Small intestine (tissue), 7 donors: ENCODE measurements at regions not wholly inside any gene's neighbourhood (a gene's known extent, or its start where the extent isn't known, plus 50 kb on each side); places are given as distances from the start of the nearest gene placed in this dataset.
"Not testable (repeated sequence)": the region's sequence is repeated elsewhere in the genome, so short reads cannot be mapped to it uniquely, and the experiment has no call there.

Experiments
- DNase-seq, 2 donors: peaks; one replicate each; pipeline versions ENCODE4 v3.0.0 to v3.0.0-alpha.2; 2013
- FAIRE-seq: peaks from 2 replicates; lab custom pipeline; 2012; peaks lifted over from hg19 to GRCh38; lab: Jason Lieb, UNC
- H3K27ac ChIP-seq, 3 donors: one replicate each; pipeline ENCODE4 v1.5.1; 2013; ENCODE audit warnings: low read length in 2 of 3, mild to moderate bottlenecking in 2 of 3, control low read depth in 1 of 3, inconsistent platforms in 1 of 3, low read depth in 1 of 3, moderate library complexity in 1 of 3
- H3K27me3 ChIP-seq, 3 donors: one replicate each; pipeline ENCODE4 v1.6.1; 2013; ENCODE audit warnings: low read length in 3 of 3, inconsistent platforms in 1 of 3; ENCODE audit not compliant: control insufficient read depth in 3 of 3, insufficient read depth in 3 of 3
- H3K36me3 ChIP-seq, 3 donors: one replicate each; pipeline ENCODE4 v1.6.1; 2013; ENCODE audit warnings: low read length in 3 of 3, inconsistent platforms in 1 of 3, low read depth in 1 of 3, mild to moderate bottlenecking in 1 of 3, moderate library complexity in 1 of 3; ENCODE audit not compliant: control insufficient read depth in 3 of 3, insufficient read depth in 2 of 3
- H3K4me1 ChIP-seq, 3 donors: one replicate each; pipeline ENCODE4 v1.6.1; 2013; ENCODE audit warnings: low read length in 2 of 3, inconsistent platforms in 1 of 3, low read depth in 1 of 3, mild to moderate bottlenecking in 1 of 3, moderate library complexity in 1 of 3; ENCODE audit not compliant: control insufficient read depth in 3 of 3, insufficient read depth in 2 of 3
- H3K4me3 ChIP-seq, 3 donors: one replicate each; pipeline ENCODE4 v1.5.1; 2013; ENCODE audit warnings: low read length in 3 of 3, control low read depth in 1 of 3, inconsistent platforms in 1 of 3, low read depth in 1 of 3, mild to moderate bottlenecking in 1 of 3, moderate library complexity in 1 of 3
- H3K9me3 ChIP-seq, 2 donors: one replicate each; pipeline ENCODE4 v1.6.1; 2013; ENCODE audit warnings: low read depth in 1 of 2, low read length in 1 of 2; ENCODE audit not compliant: control insufficient read depth in 2 of 2, insufficient read depth in 1 of 2
- WGBS, 3 donors: extraction: QIAGEN DNeasy Blood & Tissue Kit; methylation state at CpG; one replicate each; pipeline ENCODE4 v1.1.7; 2013; 5-methylcytosine and 5-hydroxymethylcytosine counted together
- donor health status: healthy with polysubstance abuse.
- donor health status: control.
- donor health status: control.
- donor health status: Bipolar disorder and iron deficiency.
- donor health status: healthy.

GRCh38 chr1:192488058-192488457 is 87.5 kb upstream of the RGS1 start:
- Histone ChIP-seq H3K27me3 (no peaks in the 10 kb centered on the region), H3K27ac (no peak overlapping the region), H3K9me3 (no peaks in the 10 kb centered on the region), H3K4me1 (no peaks in the 10 kb centered on the region), H3K36me3 (no peaks in the 10 kb centered on the region), H3K4me3 (no peak overlapping the region)
- no peak for FAIRE-seq
- DNase-seq, result no peak

- 53 to 73% (median 54%) methylated on average over 1 of the region's 1 CpG for WGBS, 3 donors
- FAIRE-seq, result no peak
- peak overlapping the region in 1 of 3 donors; percentile 40 for H3K27ac ChIP-seq
Observed at GRCh38 chr1:192489047-192489446, 86.5 kb upstream of the RGS1 start.

GRCh38 chr1:192489748-192490147 is 85.8 kb upstream of the RGS1 start:
- Histone ChIP-seq H3K27me3 (no peaks in the 10 kb centered on the region), H3K36me3 (no peaks in the 10 kb centered on the region), H3K4me1 (no peaks in the 10 kb centered on the region), H3K4me3 (no peak overlapping the region), H3K27ac (peak overlapping the region in 1 of 3 donors; percentile 42), H3K9me3 (no peaks in the 10 kb centered on the region)
- no peak for FAIRE-seq
- peak in 1 of 2 donors; percentile 59 for DNase-seq
- WGBS, 3 donors, result 46 to 60% (median 51%) methylated on average over 2 of the region's 2 CpGs

More at GRCh38 chr1:192489047-192489446, 86.5 kb upstream of the RGS1 start:
- Histone ChIP-seq H3K36me3 (no peaks in the 10 kb centered on the region), H3K4me1 (no peaks in the 10 kb centered on the region), H3K9me3 (no peaks in the 10 kb centered on the region), H3K4me3 (no peak overlapping the region), H3K27me3 (no peaks in the 10 kb centered on the region)
- no peak for DNase-seq

- H3K4me3 ChIP-seq, result no peak overlapping the region
- no peaks in the 10 kb centered on the region for H3K4me1 ChIP-seq
- DNase-seq (no peak), FAIRE-seq (no peak)
- no peaks in the 10 kb centered on the region for H3K36me3 ChIP-seq
- WGBS, 3 donors, result 50 to 75% (median 70%) methylated on average over 2 of the region's 2 CpGs
- H3K9me3 ChIP-seq, result no peaks in the 10 kb centered on the region
- no peak overlapping the region for H3K27ac ChIP-seq
- no peaks in the 10 kb centered on the region for H3K27me3 ChIP-seq
Observed at GRCh38 chr1:192491804-192492554, 83.6 kb upstream of the RGS1 start.

- no peak for FAIRE-seq
- DNase-seq, result no peak
- Histone ChIP-seq H3K4me3 (no peak overlapping the region), H3K9me3 (no peaks in the 10 kb centered on the region), H3K27ac (no peak overlapping the region), H3K36me3 (no peaks in the 10 kb centered on the region), H3K27me3 (no peaks in the 10 kb centered on the region), H3K4me1 (no peaks in the 10 kb centered on the region)
- 76 to 94% (median 82%) methylated on average over 1 of the region's 1 CpG for WGBS, 3 donors
Observed at GRCh38 chr1:192493584-192493983, 82.0 kb upstream of the RGS1 start.

GRCh38 chr1:192496369-192497056 is 79.1 kb upstream of the RGS1 start:
- no peak for DNase-seq
- H3K9me3 ChIP-seq, result no peaks in the 10 kb centered on the region
- H3K4me3 ChIP-seq, result no peak overlapping the region
- FAIRE-seq, result no peak
- 80 to 87% (median 82%) methylated on average over 3 of the region's 3 CpGs for WGBS, 3 donors
- H3K4me1 ChIP-seq, result no peaks in the 10 kb centered on the region
- H3K27ac ChIP-seq, result no peak overlapping the region
- H3K27me3 ChIP-seq, result no peaks in the 10 kb centered on the region
- H3K36me3 ChIP-seq, result no peaks in the 10 kb centered on the region

GRCh38 chr1:192497214-192497794 is 78.3 kb upstream of the RGS1 start:
- H3K4me3 ChIP-seq, result no peak overlapping the region
- DNase-seq (no peak), FAIRE-seq (no peak)
- H3K36me3 ChIP-seq, result no peaks in the 10 kb centered on the region
- H3K27me3 ChIP-seq, result no peaks in the 10 kb centered on the region
- WGBS, 3 donors, result 79 to 88% (median 84%) methylated on average over 2 of the region's 2 CpGs
- H3K27ac ChIP-seq, result no peak overlapping the region
- H3K9me3 ChIP-seq, result no peaks in the 10 kb centered on the region
- no peaks in the 10 kb centered on the region for H3K4me1 ChIP-seq

GRCh38 chr1:192498092-192498491 is 77.5 kb upstream of the RGS1 start:
- FAIRE-seq, H3K27me3 ChIP-seq: not testable (repeated sequence)

More at GRCh38 chr1:192498092-192498491, 77.5 kb upstream of the RGS1 start:
- not testable (repeated sequence) for H3K9me3 ChIP-seq, H3K4me1 ChIP-seq, H3K4me3 ChIP-seq, H3K27ac ChIP-seq, H3K36me3 ChIP-seq, DNase-seq
- 89 to 91% (median 91%) methylated on average over 13 of the region's 13 CpGs for WGBS, 3 donors
